SU-DHL-6 (cell line): ENCODE measurements at regions not wholly inside any gene's neighbourhood (a gene's known extent, or its start where the extent isn't known, plus 50 kb on each side); places are given as distances from the start of the nearest gene placed in this dataset.

ENCODE experiments used
- H2AFZ ChIP-seq: fragments of 200-600 bp; sonication (generic); 2 replicates; pipeline ENCODE4 v1.6.1; 2014; ENCODE audit warnings: low read depth, mild to moderate bottlenecking, moderate library complexity, mixed read lengths, antibody characterized with exemption, low read length; ENCODE audit not compliant: severe bottlenecking
- H3F3A ChIP-seq: fragments of 200-600 bp; shearing (Covaris generic); 2 replicates; pipeline ENCODE4 v1.6.0; 2016; ENCODE audit warnings: antibody characterized with exemption, mild to moderate bottlenecking; ENCODE audit not compliant: insufficient read depth
- H3K27ac ChIP-seq: fragments of 200-600 bp; sonication (generic); 2 replicates; pipeline ENCODE4 v1.5.1; 2016; ENCODE audit warnings: low read depth, mild to moderate bottlenecking, low read length, moderate library complexity, mixed read lengths
- H3K27me3 ChIP-seq: fragments of 200-600 bp; sonication (generic), shearing (Covaris generic); 2 replicates; pipeline ENCODE4 v1.6.0; 2014; ENCODE audit warnings: mild to moderate bottlenecking, low read length
- H3K36me3 ChIP-seq: fragments of 200-600 bp; sonication (generic); 2 replicates; pipeline ENCODE4 v1.6.1; 2014; ENCODE audit warnings: mild to moderate bottlenecking, low read length, mixed read lengths
- H3K4me2 ChIP-seq: fragments of 300-600, 200-600 bp; shearing (Covaris generic), sonication (generic); 2 replicates; pipeline ENCODE4 v1.6.0; 2014; ENCODE audit warnings: low read length, low read depth, mild to moderate bottlenecking; ENCODE audit not compliant: poor library complexity, severe bottlenecking
- H3K4me3 ChIP-seq: fragments of 200-600 bp; sonication (generic); 2 replicates; pipeline ENCODE4 v1.5.1; 2014; ENCODE audit warnings: antibody characterized with exemption, low read length, mild to moderate bottlenecking, mixed read lengths; ENCODE audit not compliant: insufficient read depth, poor library complexity, severe bottlenecking
- H3K79me2 ChIP-seq: fragments of 200-600 bp; sonication (generic); 2 replicates; pipeline ENCODE4 v1.6.1; 2014; ENCODE audit warnings: mild to moderate bottlenecking, low read length, moderate library complexity; ENCODE audit not compliant: insufficient read depth
- H3K9ac ChIP-seq: fragments of 200-600 bp; sonication (generic); 2 replicates; pipeline ENCODE4 v1.7.0; 2014; ENCODE audit warnings: mild to moderate bottlenecking, low read length
- H3K9me2 ChIP-seq: fragments of 200-600 bp; sonication (generic); replicated peaks from 2 replicates; pipeline ENCODE4 v1.6.1; 2014; ENCODE audit warnings: low read length; ENCODE audit not compliant: insufficient read depth
- H3K9me3 ChIP-seq: fragments of 200-600 bp; sonication (generic); 2 replicates; pipeline ENCODE4 v1.6.1; 2014; ENCODE audit warnings: low read length, mixed read lengths; ENCODE audit not compliant: insufficient read depth
- H4K20me1 ChIP-seq: fragments of 200-600 bp; sonication (generic); 2 replicates; pipeline ENCODE4 v1.6.1; 2014; ENCODE audit warnings: low read depth, mild to moderate bottlenecking, antibody characterized with exemption, low read length, moderate library complexity, mixed read lengths
- CTCF ChIP-seq: fragments of 200-600 bp; sonication (generic); IDR thresholded peaks from one replicate; pipeline ENCODE4 v1.5.1; 2017; ENCODE audit warnings: antibody characterized with exemption, mild to moderate bottlenecking, low read length, moderate library complexity; ENCODE audit not compliant: insufficient read depth, poor library complexity, severe bottlenecking
- EZH2phosphoT487 ChIP-seq: fragments of 200-600 bp; sonication (generic), shearing (Covaris generic); conservative IDR thresholded peaks from 2 replicates; pipeline ENCODE4 v1.6.1; 2018; ENCODE audit warnings: mild to moderate bottlenecking, antibody characterized with exemption, low read length, moderate library complexity, mixed read lengths

- no peak overlapping the region for H3K27ac ChIP-seq
- no peaks in the 10 kb centered on the region for H3K27me3 ChIP-seq
- no peak overlapping the region for H3K4me3 ChIP-seq
- H3K9me3 ChIP-seq = no peaks in the 10 kb centered on the region
- H3K4me2 ChIP-seq = no peak overlapping the region
- H3F3A ChIP-seq = no peaks in the 10 kb centered on the region
- no peaks in the 10 kb centered on the region for H4K20me1 ChIP-seq
- H2AFZ ChIP-seq = no peak overlapping the region
- H3K9me2 ChIP-seq = no peaks in the 10 kb centered on the region
- no peaks in the 10 kb centered on the region for H3K79me2 ChIP-seq
- no peak overlapping the region for H3K9ac ChIP-seq
- H3K36me3 ChIP-seq = no peaks in the 10 kb centered on the region
- TF ChIP-seq CTCF = no peak
- no peak for TF ChIP-seq EZH2phosphoT487
Measured at GRCh38 chr16:26818393-26818792, 248.3 kb upstream of the C16orf82 start.

- no peaks in the 10 kb centered on the region for H3K79me2 ChIP-seq
- H3F3A ChIP-seq = no peaks in the 10 kb centered on the region
- no peaks in the 10 kb centered on the region for H4K20me1 ChIP-seq
- H3K9me3 ChIP-seq = no peaks in the 10 kb centered on the region
- no peak overlapping the region for H3K4me3 ChIP-seq
- no peak overlapping the region for H2AFZ ChIP-seq
- no peak overlapping the region for H3K9ac ChIP-seq
- H3K27ac ChIP-seq = no peak overlapping the region
- no peaks in the 10 kb centered on the region for H3K36me3 ChIP-seq
- H3K4me2 ChIP-seq = no peak overlapping the region
- no peaks in the 10 kb centered on the region for H3K9me2 ChIP-seq
- no peak for TF ChIP-seq EZH2phosphoT487
- no peak for TF ChIP-seq CTCF
- H3K27me3 ChIP-seq = no peaks in the 10 kb centered on the region
Measured at GRCh38 chr16:26824469-26824868, 242.3 kb upstream of the C16orf82 start.

DNA sequence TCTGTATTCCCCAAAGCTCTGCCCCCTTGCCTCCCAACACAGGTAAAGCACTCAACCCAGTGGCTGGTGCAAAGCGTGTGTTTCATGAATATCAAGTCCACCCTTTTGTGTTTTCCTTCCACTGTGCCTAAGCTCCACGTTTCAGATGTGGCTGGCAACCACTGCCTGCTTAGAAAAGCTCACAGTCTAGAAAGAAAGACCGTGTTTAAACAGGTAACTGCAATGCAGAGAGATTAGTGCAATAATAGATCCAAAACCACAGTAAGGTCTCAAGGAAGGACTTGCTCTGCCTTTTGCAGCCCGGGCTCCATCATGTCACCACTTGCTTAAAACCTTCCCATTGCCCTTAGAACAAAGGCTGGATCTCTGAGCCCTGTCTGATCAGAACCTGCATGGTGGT is 240.2 kb upstream of the C16orf82 start:
- Histone ChIP-seq H3K9me2 (no peaks in the 10 kb centered on the region), H3K9me3 (no peaks in the 10 kb centered on the region), H3F3A (no peaks in the 10 kb centered on the region), H3K9ac (no peak overlapping the region), H2AFZ (no peak overlapping the region), H3K4me2 (no peak overlapping the region), H3K27me3 (no peaks in the 10 kb centered on the region), H3K27ac (no peak overlapping the region), H3K36me3 (no peaks in the 10 kb centered on the region), H4K20me1 (no peaks in the 10 kb centered on the region), H3K79me2 (no peaks in the 10 kb centered on the region), H3K4me3 (no peak overlapping the region)
- no peak for TF ChIP-seq EZH2phosphoT487
- TF ChIP-seq CTCF = no peak

DNA sequence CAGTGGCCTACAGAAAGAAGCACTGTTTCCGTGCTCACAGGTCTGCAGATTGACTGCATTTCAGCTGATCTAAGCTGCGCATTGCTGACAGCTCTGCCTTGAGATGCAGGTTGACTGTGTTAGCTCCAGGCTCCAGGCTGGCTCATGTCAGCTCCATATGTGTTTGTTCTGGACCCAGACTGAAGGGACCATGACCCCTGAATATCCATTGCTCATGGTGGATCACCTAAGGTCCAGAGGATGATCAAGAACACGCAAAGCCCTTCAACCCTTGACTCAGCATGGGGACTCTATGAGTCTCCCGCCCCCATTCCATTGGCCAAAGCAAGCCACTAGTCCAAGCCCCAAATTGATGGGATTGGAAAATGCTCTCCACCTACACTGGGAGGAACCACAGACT is 239.3 kb upstream of the C16orf82 start:
- H3K79me2 ChIP-seq = no peaks in the 10 kb centered on the region
- no peak for TF ChIP-seq EZH2phosphoT487
- no peak for TF ChIP-seq CTCF
- no peak overlapping the region for H3K9ac ChIP-seq
- no peaks in the 10 kb centered on the region for H3K27me3 ChIP-seq
- no peak overlapping the region for H3K4me2 ChIP-seq
- H2AFZ ChIP-seq = no peak overlapping the region
- H4K20me1 ChIP-seq = no peaks in the 10 kb centered on the region
- H3K9me3 ChIP-seq = no peaks in the 10 kb centered on the region
- H3K4me3 ChIP-seq = no peak overlapping the region
- H3K9me2 ChIP-seq = no peaks in the 10 kb centered on the region
- no peaks in the 10 kb centered on the region for H3K36me3 ChIP-seq
- H3K27ac ChIP-seq = no peak overlapping the region
- no peaks in the 10 kb centered on the region for H3F3A ChIP-seq
